Astrocyte (in vitro differentiated cells and primary cell): ENCODE measurements at regions not wholly inside any gene's neighbourhood (a gene's known extent, or its start where the extent isn't known, plus 50 kb on each side); places are given as distances from the start of the nearest gene placed in this dataset.

Experiments used
- EZH2 ChIP-seq: IDR thresholded peaks from 2 replicates; pipeline ENCODE4 v1.6.1; 2012; ENCODE audit warnings: mild to moderate bottlenecking, low read length, inconsistent platforms; ENCODE audit not compliant: insufficient read depth
- TF ChIP-seq, protein P1 (sequence below): IDR thresholded peaks from 2 replicates; pipeline ENCODE4 v1.5.1; 2011; ENCODE audit warnings: low read depth, mild to moderate bottlenecking, inconsistent platforms, low read length, moderate library complexity; ENCODE audit not compliant: insufficient read depth

DNA sequence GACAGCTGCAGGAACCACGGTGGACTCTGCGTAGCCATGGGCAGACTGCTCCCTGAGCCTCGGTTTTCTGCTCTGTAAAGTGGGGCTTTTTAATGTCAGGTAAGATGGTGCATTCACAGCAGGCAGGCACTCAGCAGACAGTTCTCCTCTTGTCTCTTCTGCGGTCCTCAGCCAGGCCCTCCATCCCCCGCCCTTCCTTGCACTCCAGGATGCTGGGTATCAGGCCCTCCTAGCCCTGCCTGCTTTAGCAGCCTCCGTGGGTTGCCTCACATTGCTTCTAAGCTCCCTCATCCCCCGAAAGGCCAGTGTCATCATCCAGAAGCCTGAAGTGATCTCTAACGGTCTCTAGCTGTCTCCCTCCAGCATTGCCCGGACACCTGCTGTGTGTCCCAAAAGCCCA lies 115.7 kb downstream of the WNT7A start:
- no peak for TF ChIP-seq EZH2
- TF ChIP-seq, protein P1, sequence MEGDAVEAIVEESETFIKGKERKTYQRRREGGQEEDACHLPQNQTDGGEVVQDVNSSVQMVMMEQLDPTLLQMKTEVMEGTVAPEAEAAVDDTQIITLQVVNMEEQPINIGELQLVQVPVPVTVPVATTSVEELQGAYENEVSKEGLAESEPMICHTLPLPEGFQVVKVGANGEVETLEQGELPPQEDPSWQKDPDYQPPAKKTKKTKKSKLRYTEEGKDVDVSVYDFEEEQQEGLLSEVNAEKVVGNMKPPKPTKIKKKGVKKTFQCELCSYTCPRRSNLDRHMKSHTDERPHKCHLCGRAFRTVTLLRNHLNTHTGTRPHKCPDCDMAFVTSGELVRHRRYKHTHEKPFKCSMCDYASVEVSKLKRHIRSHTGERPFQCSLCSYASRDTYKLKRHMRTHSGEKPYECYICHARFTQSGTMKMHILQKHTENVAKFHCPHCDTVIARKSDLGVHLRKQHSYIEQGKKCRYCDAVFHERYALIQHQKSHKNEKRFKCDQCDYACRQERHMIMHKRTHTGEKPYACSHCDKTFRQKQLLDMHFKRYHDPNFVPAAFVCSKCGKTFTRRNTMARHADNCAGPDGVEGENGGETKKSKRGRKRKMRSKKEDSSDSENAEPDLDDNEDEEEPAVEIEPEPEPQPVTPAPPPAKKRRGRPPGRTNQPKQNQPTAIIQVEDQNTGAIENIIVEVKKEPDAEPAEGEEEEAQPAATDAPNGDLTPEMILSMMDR: no peak
